ENCODE measurements at regions not wholly inside any gene's neighbourhood (a gene's known extent, or its start where the extent isn't known, plus 50 kb on each side); places are given as distances from the start of the nearest gene placed in this dataset.

GRCh38 chr2:149904352-149905175 is 317.0 kb upstream of the MMADHC start:
- intact Hi-C loops (cut with DNase I): no loop called here
- H3K9me3 ChIP-seq: no peaks in the 10 kb centered on the region
- H3K27me3 ChIP-seq: no peaks in the 10 kb centered on the region
- no peak for TF ChIP-seq EP300 (IDR thresholded peaks at IDR 0.05)
- TF ChIP-seq POLR2A (IDR thresholded peaks at IDR 0.05): no peak
- TF ChIP-seq CTCF (IDR thresholded peaks at IDR 0.05): no peak
- no peak for DNase-seq
- no peaks in the 10 kb centered on the region for H3K4me1 ChIP-seq (ENCODE audit: insufficient read depth)
- WGBS, 3 donors: 77 to 92% (median 85%) methylated on average over 7 of the region's 7 CpGs
- H3K4me3 ChIP-seq: no peak overlapping the region
- H3K27ac ChIP-seq: no peak overlapping the region
- no peaks in the 10 kb centered on the region for H3K36me3 ChIP-seq

GRCh38 chr2:149903626-149904025 is 316.1 kb upstream of the MMADHC start:
- Histone ChIP-seq H3K27ac (no peak overlapping the region), H3K27me3 (no peaks in the 10 kb centered on the region), H3K4me3 (no peak overlapping the region), H3K36me3 (no peaks in the 10 kb centered on the region), H3K9me3 (no peaks in the 10 kb centered on the region), H3K4me1 (ENCODE audit: insufficient read depth) (no peaks in the 10 kb centered on the region)
- WGBS, 3 donors: 95 to 96% (median 95%) methylated on average over 4 of the region's 4 CpGs
- intact Hi-C loops (cut with DNase I): no loop called here
- no peak for DNase-seq
- TF ChIP-seq CTCF (IDR thresholded peaks at IDR 0.05): no peak
- no peak for TF ChIP-seq POLR2A (IDR thresholded peaks at IDR 0.05)
- no peak for TF ChIP-seq EP300 (IDR thresholded peaks at IDR 0.05)

- H3K36me3 ChIP-seq: no peaks in the 10 kb centered on the region
- H3K4me1 ChIP-seq (ENCODE audit: insufficient read depth): no peaks in the 10 kb centered on the region
- no peak for DNase-seq
- H3K27ac ChIP-seq: no peak overlapping the region
- no peak for TF ChIP-seq EP300 (IDR thresholded peaks at IDR 0.05)
- TF ChIP-seq CTCF (IDR thresholded peaks at IDR 0.05): no peak
- TF ChIP-seq POLR2A (IDR thresholded peaks at IDR 0.05): no peak
- no peak overlapping the region for H3K4me3 ChIP-seq
- H3K9me3 ChIP-seq: no peaks in the 10 kb centered on the region
- WGBS, 3 donors: 64 to 85% (median 81%) methylated on average over 4 of the region's 4 CpGs
- intact Hi-C loops (cut with DNase I): no loop called here
- no peaks in the 10 kb centered on the region for H3K27me3 ChIP-seq
Measured at GRCh38 chr2:149902081-149902480, 314.5 kb upstream of the MMADHC start.

- intact Hi-C loops (cut with DNase I): no loop called here
- DNase-seq: no peak
- Histone ChIP-seq H3K27ac (no peak overlapping the region), H3K27me3 (no peaks in the 10 kb centered on the region), H3K4me3 (no peak overlapping the region), H3K4me1 (ENCODE audit: insufficient read depth) (no peaks in the 10 kb centered on the region), H3K9me3 (no peaks in the 10 kb centered on the region), H3K36me3 (no peaks in the 10 kb centered on the region)
- TF ChIP-seq EP300 (IDR thresholded peaks at IDR 0.05) (no peak), CTCF (IDR thresholded peaks at IDR 0.05) (no peak), POLR2A (IDR thresholded peaks at IDR 0.05) (no peak)
- WGBS, 3 donors: 94 to 99% (median 98%) methylated on average over 4 of the region's 4 CpGs
Measured at GRCh38 chr2:149901231-149901859, 313.8 kb upstream of the MMADHC start.
